Left renal cortex interstitium (tissue), 4 donors: ENCODE measurements at regions not wholly inside any gene's neighbourhood (a gene's known extent, or its start where the extent isn't known, plus 50 kb on each side); places are given as distances from the start of the nearest gene placed in this dataset.
"Not testable (repeated sequence)": the region's sequence is repeated elsewhere in the genome, so short reads cannot be mapped to it uniquely, and the experiment has no call there.

Source experiments
- DNase-seq, 4 donors: peaks; one replicate each; pipeline ENCODE4 v3.0.0-alpha.2; 2013; ENCODE audit warnings: low read depth in 4 of 4, low spot score in 2 of 4, missing footprints in 1 of 4

DNA sequence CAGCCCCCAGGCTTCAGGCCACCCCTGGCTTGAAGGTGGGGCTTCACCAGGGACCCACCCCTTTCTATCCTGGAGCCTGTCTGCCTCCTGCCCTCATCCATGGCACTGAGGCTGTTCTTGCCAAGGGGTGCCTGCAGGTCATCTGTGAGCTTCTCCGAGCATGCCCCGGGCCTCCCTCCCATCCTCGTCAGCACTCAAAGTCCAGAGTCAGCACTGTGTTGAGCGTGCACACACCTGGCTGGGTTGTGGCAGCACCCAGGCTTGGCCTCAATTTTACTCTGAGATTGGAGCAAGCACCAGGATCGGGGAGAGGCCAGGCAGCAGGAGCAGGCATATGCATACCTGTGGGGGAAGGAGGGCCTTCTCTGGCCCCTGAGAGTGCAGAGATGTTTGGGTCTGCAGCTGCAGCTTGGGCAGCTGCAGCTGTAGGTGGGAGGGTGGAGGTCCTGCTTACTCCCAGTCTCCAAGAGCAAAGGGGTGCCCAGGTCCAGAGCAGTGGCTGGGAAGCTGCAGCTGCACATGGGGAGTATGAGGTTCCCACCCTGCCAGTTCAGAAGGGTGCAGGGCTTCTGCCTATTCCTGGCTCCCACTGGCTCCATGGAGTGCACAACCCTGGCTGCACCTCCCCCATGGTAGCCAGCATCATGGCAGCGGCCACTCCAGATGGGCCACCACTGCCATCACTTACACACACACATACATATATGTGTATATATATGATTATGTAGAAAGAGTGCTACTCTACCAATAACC is 488.7 kb downstream of the JRKL start:
- no peak for DNase-seq

GRCh38 chr11:96882622-96883021 is 492.8 kb downstream of the JRKL start:
- not testable (repeated sequence) for DNase-seq

- no peak for DNase-seq
Observed at GRCh38 chr11:96885405-96885804, 495.6 kb downstream of the JRKL start.

- no peak for DNase-seq
Observed at GRCh38 chr11:96885912-96886311, 496.1 kb downstream of the JRKL start.

DNA sequence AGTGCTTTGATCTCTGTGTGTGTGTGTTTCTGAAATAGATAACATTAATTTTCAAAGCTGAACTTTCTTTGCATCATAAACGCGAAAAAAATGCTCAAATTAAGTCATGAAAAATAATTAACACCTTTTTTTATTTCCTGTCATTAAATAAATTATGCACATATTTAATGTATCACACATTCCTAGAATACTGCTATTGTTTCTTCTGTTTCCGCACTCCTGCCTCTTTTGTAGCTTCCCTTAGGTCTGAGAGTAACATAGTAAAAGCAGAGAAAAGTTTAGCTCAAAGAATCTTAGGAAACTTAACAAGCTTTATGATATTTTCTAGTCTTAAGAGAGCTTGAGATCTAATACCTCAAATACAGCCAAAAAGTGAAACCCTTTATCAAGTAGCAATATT is 504.2 kb downstream of the JRKL start:
- DNase-seq, result no peak

DNA sequence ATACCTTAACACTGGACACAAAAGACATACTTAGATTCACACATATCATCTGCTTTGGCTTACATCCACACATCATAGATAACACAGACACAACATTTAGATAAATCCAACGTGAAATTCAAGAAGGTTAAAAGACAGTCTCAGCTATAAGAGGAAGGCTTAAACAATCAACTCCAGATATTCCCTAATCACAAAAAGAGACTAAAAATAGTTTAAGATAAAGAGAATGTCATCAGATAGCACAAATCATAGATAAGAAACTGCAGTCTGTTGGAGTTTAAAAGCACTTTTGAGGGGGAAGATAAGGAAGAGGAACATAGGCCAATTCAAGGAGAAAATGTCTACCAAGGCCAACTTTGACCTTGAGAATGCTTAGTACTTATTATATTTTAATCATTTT is 504.8 kb downstream of the JRKL start:
- DNase-seq, result no peak

GRCh38 chr11:96899971-96900370 is 510.2 kb downstream of the JRKL start:
- DNase-seq, result no peak

GRCh38 chr11:96905143-96905542 is 515.3 kb downstream of the JRKL start:
- DNase-seq, result peak in 2 of 4 donors; percentile 3 to 6

- no peak for DNase-seq
Observed at GRCh38 chr11:96905663-96906062, 515.9 kb downstream of the JRKL start.

DNA sequence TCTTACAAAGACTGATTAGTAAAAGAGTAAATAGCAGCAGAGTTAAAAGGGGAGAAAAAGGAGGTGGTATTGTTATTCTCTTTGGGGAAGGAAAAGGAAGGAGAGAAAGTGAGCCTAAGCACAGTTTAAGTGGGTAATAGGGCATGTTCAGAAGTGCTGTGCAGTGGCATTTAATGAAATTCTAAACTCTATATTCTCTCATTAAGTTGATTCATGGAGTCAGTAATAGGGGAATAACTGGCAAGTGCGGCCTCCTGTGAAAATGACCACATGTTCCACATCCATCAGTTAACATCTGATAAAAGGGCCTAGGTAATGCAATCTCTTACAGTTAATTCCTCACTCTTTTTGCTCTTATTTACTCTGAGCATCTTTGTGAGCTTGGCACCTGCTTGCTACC is 516.7 kb downstream of the JRKL start:
- peak; percentile 0 to 52 (median 30) for DNase-seq

DNA sequence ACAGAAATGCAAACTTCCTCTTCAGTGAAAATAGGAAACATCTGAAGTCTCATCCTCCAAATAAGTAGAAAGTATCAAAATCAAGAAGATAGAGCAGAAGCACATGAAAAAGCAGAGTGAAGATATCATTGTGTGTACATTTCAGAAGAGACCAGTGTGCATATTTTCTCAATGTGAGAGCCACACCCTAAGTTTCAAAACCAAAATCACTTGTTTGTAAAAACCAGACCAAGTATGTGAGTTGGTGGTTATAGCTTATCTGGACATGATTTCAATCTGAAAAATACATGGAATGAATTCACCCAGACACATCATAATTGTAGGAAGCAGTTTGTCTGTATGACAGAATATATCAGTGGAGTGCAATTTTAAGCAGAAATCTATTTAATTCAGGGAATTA is 536.0 kb downstream of the JRKL start:
- DNase-seq, result no peak

DNA sequence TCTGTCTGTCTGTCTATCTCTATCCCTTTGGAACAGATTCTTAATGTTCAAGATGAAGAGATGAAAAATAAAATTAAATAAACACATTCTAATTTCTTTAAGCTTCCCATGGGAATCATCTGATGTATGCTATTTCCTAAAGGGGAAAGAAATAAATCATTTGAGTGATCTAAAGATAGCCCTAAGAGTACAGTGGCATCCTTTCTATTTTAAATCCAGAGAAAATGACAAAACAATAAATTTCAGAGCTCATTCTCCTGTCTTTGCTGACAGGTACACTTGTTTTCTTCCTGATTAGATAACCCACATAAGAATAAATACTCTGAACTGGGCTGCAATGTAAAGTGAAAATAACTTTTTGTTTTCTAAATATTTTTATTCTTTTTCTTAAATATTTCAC is 550.4 kb downstream of the JRKL start:
- no peak for DNase-seq

DNA sequence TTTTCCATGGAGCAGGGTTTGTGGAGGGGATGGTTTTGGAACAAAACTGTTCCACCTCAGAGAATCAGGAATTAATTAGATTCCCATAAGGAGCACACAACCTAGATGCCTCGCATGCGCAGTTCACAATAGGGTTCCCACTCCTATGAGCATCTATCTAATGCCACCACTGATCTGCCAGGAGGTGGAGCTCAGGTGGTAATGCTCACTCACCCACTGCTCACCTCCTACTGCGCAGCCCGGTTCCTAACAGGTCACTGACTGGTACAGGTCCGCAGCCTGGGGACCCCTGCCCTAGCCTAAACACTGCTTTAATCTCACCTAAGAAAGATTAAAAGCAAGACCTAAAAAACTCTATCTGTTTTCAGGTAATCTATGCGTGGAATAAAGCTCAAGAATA is 553.0 kb downstream of the JRKL start:
- no peak for DNase-seq

DNA sequence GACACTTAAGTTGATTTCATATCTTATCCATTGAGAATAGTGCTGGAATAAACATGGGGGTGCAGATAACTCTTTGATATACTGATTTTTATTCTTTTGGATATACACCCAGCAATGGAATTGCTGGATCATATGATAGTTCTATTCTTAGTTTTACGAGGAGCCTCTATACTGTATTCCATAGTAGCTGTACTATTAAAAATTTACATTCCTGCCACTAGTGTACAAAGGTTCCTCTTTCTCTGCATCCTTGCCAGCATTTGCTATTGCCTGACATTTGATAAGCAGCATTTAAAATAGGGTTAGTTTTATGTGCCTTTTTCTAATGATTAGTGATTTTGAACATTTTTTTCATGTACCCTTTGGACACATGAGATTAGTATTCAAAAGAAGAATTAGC is 554.2 kb downstream of the JRKL start:
- DNase-seq, result no peak

- DNase-seq, result no peak
Observed at GRCh38 chr11:96948066-96948465, 558.3 kb downstream of the JRKL start.

GRCh38 chr11:96949464-96949863 is 559.7 kb downstream of the JRKL start:
- no peak for DNase-seq

DNA sequence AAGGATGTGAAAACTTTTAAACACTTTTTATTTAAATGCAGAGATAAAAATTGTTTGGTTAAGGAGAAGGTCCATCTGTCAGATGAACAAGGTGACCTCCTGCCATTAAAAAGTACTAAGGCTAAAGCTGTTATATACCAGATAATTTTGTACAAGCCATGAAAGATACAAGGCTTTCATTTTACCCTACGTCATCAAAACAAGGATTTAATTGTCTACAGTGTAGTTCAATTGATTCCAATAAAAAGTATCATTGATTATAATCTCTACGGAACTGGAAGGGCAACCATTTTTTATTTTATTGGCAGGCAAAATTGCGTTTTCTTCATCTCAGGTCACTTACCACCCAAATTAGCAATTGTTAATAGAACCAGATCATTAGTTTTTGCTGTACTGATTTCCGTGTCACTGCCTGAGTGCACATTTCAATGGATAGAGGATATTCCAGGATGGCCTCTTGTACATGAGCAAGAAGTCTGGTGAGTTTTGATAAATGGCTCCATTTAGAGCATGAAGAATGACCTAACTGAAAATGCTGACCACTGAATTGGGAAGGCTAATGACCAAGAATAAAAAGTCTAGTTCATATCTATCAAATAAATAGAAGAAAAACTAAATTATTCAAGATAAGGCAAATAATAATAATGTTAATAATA is 564.9 kb downstream of the JRKL start:
- no peak for DNase-seq

DNA sequence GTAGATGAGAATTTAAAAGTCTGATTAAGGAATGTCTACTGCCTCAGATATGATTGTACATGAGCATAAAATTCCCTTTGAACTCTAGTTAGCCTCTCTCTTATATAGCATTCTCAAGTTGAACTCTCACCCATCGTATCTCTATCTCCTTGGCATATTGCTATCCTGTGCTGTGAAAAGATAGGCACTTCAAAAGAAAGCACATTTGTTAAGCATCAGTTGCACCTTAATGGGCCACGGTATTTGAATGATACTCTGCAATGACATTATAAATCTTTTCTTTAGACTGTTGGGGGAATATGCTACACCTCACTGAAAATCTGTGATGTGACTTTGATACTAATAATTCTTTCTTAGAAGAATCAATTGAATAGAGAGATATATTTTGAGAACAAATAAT is 570.7 kb downstream of the JRKL start:
- DNase-seq, result peak in 1 of 4 donors; percentile 10

GRCh38 chr11:96960926-96961325 is 571.1 kb downstream of the JRKL start:
- no peak for DNase-seq

- DNase-seq, result no peak
Observed at GRCh38 chr11:96961931-96962330, 572.1 kb downstream of the JRKL start.

- no peak for DNase-seq
Observed at GRCh38 chr11:96963375-96963774, 573.6 kb downstream of the JRKL start.

GRCh38 chr11:96964661-96965060 is 574.8 kb downstream of the JRKL start:
- DNase-seq, result no peak
